ENCODE measurements at regions not wholly inside any gene's neighbourhood (a gene's known extent, or its start where the extent isn't known, plus 50 kb on each side); places are given as distances from the start of the nearest gene placed in this dataset.

DNA sequence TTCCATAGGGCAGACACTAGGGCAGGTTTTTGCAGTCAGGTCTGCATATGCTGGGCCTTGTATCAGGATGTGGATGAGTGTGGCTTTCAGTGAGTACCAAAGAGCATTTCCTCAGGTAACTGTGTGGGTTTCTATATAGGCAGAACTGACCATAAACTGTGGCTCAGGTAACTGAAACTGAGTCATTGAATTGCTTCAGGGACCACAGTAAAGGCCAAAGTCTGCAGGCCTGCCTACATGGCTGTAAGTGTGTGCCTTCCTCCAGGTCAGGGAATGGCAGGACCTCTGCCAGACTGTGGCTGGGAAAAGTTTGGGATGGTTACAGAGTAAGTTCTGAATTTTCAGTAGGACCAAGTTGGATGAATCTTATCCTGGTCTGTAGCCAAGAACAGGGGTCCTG lies 85.6 kb downstream of the ZNF486 start:
- no peak for DNase-seq (ENCODE audit: low read depth)
- no peak for TF ChIP-seq CTCF (IDR thresholded peaks at IDR 0.05; ENCODE audit: insufficient read depth, low read length, severe bottlenecking)
- H3K27me3 ChIP-seq (ENCODE audit: control insufficient read depth, insufficient read depth, low read length), result no peaks in the 10 kb centered on the region
- no peak overlapping the region for H3K4me3 ChIP-seq (ENCODE audit: low read depth, low read length)
- H3K36me3 ChIP-seq (ENCODE audit: control insufficient read depth, insufficient read depth, low read length), result no peaks in the 10 kb centered on the region
- FAIRE-seq, result no peak

DNA sequence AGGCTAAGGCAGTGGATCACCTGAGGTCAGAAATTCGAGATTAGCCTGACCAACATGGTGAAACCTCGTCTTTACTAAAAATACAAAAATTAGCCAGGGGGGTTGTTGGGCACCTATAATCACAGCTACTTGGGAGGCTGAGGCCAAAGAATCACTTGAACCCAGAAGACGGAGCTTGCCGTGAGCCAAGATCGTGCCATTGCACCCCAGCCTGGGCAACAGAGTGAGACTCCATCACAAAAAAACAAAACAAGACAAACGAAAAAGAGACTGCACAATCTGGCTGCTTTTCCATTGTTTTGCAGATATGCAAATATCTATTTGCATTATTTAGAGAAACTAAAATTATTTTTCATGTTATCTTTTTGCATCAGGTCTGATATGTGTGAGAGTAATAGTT lies 83.6 kb downstream of the ZNF486 start:
- DNase-seq (ENCODE audit: low read depth), result no peak
- Histone ChIP-seq H3K4me3 (ENCODE audit: low read depth, low read length) (no peak overlapping the region), H3K27me3 (ENCODE audit: control insufficient read depth, insufficient read depth, low read length) (no peaks in the 10 kb centered on the region), H3K36me3 (ENCODE audit: control insufficient read depth, insufficient read depth, low read length) (no peaks in the 10 kb centered on the region)
- FAIRE-seq, result no peak
- no peak for TF ChIP-seq CTCF (IDR thresholded peaks at IDR 0.05; ENCODE audit: insufficient read depth, low read length, severe bottlenecking)

GRCh38 chr19:20250121-20250520 lies 83.1 kb downstream of the ZNF486 start:
- no peak for TF ChIP-seq CTCF (IDR thresholded peaks at IDR 0.05; ENCODE audit: insufficient read depth, low read length, severe bottlenecking)
- FAIRE-seq (no peak), DNase-seq (ENCODE audit: low read depth) (no peak)
- Histone ChIP-seq H3K27me3 (ENCODE audit: control insufficient read depth, insufficient read depth, low read length) (no peaks in the 10 kb centered on the region), H3K4me3 (ENCODE audit: low read depth, low read length) (no peak overlapping the region), H3K36me3 (ENCODE audit: control insufficient read depth, insufficient read depth, low read length) (no peaks in the 10 kb centered on the region)

Data from bronchial epithelial cell (primary cell).